PC-3 (cell line): ENCODE measurements at regions not wholly inside any gene's neighbourhood (a gene's known extent, or its start where the extent isn't known, plus 50 kb on each side); places are given as distances from the start of the nearest gene placed in this dataset.

ENCODE experiments used
- CTCF ChIP-seq: fragments of 300-600 bp; sonication (generic); conservative IDR thresholded peaks from 2 replicates; pipeline ENCODE4 v1.5.1; 2017; ENCODE audit warnings: antibody characterized with exemption, low read depth, mild to moderate bottlenecking, low read length
- EZH2 ChIP-seq: fragments of 300-600 bp; sonication (generic); IDR thresholded peaks from one replicate; pipeline ENCODE4 v1.6.1; 2017; ENCODE audit warnings: antibody characterized with exemption, mild to moderate bottlenecking, low read length; ENCODE audit not compliant: unreplicated experiment

- no peak for TF ChIP-seq CTCF
- TF ChIP-seq EZH2 = no peak
Measured at GRCh38 chr7:10257438-10257837, 716.2 kb upstream of the PHF14 start.
